Activated T-helper 17 cell treated with anti-CD3 and anti-CD28 coated beads, Interleukin-2, amount 50 U/mL, for 72 hours (primary cell): ENCODE measurements at regions not wholly inside any gene's neighbourhood (a gene's known extent, or its start where the extent isn't known, plus 50 kb on each side); places are given as distances from the start of the nearest gene placed in this dataset.
"Not testable (repeated sequence)": the region's sequence is repeated elsewhere in the genome, so short reads cannot be mapped to it uniquely, and the experiment has no call there.

Experiments used
- ATAC-seq: fragments of 150-1000 bp; cut with Tn5 transposase; replicated peaks from 2 replicates; pipeline ENCODE4 v1.10.0; 2021; ENCODE audit warnings: mild to moderate bottlenecking, moderate library complexity
- H3K27ac Mint-ChIP-seq: one replicate; pipeline ENCODE4 v1.8.0; 2022; ENCODE audit warnings: mixed read lengths
- H3K27me3 Mint-ChIP-seq: one replicate; pipeline ENCODE4 v1.8.0; 2022; ENCODE audit warnings: mixed read lengths
- H3K36me3 Mint-ChIP-seq: one replicate; pipeline ENCODE4 v1.8.0; 2022; ENCODE audit warnings: low read depth, mild to moderate bottlenecking, mixed read lengths
- H3K4me1 Mint-ChIP-seq: one replicate; pipeline ENCODE4 v1.8.0; 2022; ENCODE audit warnings: mixed read lengths
- H3K4me3 Mint-ChIP-seq: one replicate; pipeline ENCODE4 v1.8.0; 2022; ENCODE audit warnings: mild to moderate bottlenecking, mixed read lengths
- H3K9me3 Mint-ChIP-seq: one replicate; pipeline ENCODE4 v1.8.0; 2022; ENCODE audit warnings: mixed read lengths

GRCh38 chr10:64118736-64119135 lies 597.5 kb downstream of the REEP3 start:
- H3K9me3 Mint-ChIP-seq, result no peaks in the 10 kb centered on the region
- H3K27me3 Mint-ChIP-seq, result peaks cover 2% of the 10 kb centered on the region
- H3K36me3 Mint-ChIP-seq, result no peaks in the 10 kb centered on the region
- no peak overlapping the region for H3K27ac Mint-ChIP-seq
- ATAC-seq, result no peak
- H3K4me1 Mint-ChIP-seq, result peaks cover 2% of the 10 kb centered on the region
- no peak overlapping the region for H3K4me3 Mint-ChIP-seq

- H3K9me3 Mint-ChIP-seq, H3K4me3 Mint-ChIP-seq, H3K4me1 Mint-ChIP-seq, ATAC-seq, H3K36me3 Mint-ChIP-seq, H3K27me3 Mint-ChIP-seq, H3K27ac Mint-ChIP-seq: not testable (repeated sequence)
These were observed 599.2 kb downstream of the REEP3 start for GRCh38 chr10:64120301-64120980.

GRCh38 chr10:64130152-64130551 lies 609.0 kb downstream of the REEP3 start:
- H3K4me1 Mint-ChIP-seq, result no peaks in the 10 kb centered on the region
- H3K27me3 Mint-ChIP-seq, result peaks cover 7% of the 10 kb centered on the region
- H3K4me3 Mint-ChIP-seq, result no peak overlapping the region
- no peaks in the 10 kb centered on the region for H3K9me3 Mint-ChIP-seq
- no peak overlapping the region for H3K27ac Mint-ChIP-seq
- no peaks in the 10 kb centered on the region for H3K36me3 Mint-ChIP-seq
- ATAC-seq, result no peak

- no peak overlapping the region for H3K4me3 Mint-ChIP-seq
- H3K4me1 Mint-ChIP-seq, result no peaks in the 10 kb centered on the region
- H3K36me3 Mint-ChIP-seq, result no peaks in the 10 kb centered on the region
- H3K9me3 Mint-ChIP-seq, result no peaks in the 10 kb centered on the region
- no peak overlapping the region for H3K27ac Mint-ChIP-seq
- H3K27me3 Mint-ChIP-seq, result peaks cover 6% of the 10 kb centered on the region
- ATAC-seq, result no peak
These were observed 613.5 kb downstream of the REEP3 start for GRCh38 chr10:64134676-64135075.

GRCh38 chr10:64142395-64142794 lies 621.2 kb downstream of the REEP3 start:
- Mint-ChIP-seq H3K9me3 (no peaks in the 10 kb centered on the region), H3K4me1 (no peaks in the 10 kb centered on the region), H3K27me3 (peaks cover 5% of the 10 kb centered on the region), H3K4me3 (no peak overlapping the region), H3K27ac (no peak overlapping the region), H3K36me3 (no peaks in the 10 kb centered on the region)
- ATAC-seq, result no peak

GRCh38 chr10:64148607-64149006 lies 627.4 kb downstream of the REEP3 start:
- ATAC-seq, result no peak
- Mint-ChIP-seq H3K27ac (no peak overlapping the region), H3K36me3 (no peaks in the 10 kb centered on the region), H3K4me1 (no peaks in the 10 kb centered on the region), H3K9me3 (no peaks in the 10 kb centered on the region), H3K27me3 (peaks cover 5% of the 10 kb centered on the region), H3K4me3 (no peak overlapping the region)

GRCh38 chr10:64156166-64156565 lies 635.0 kb downstream of the REEP3 start:
- Mint-ChIP-seq H3K27me3 (peaks cover 3% of the 10 kb centered on the region), H3K27ac (no peak overlapping the region), H3K9me3 (no peaks in the 10 kb centered on the region), H3K4me1 (no peaks in the 10 kb centered on the region), H3K4me3 (no peak overlapping the region), H3K36me3 (no peaks in the 10 kb centered on the region)
- ATAC-seq, result no peak

- no peaks in the 10 kb centered on the region for H3K36me3 Mint-ChIP-seq
- H3K27ac Mint-ChIP-seq, result no peak overlapping the region
- H3K9me3 Mint-ChIP-seq, result no peaks in the 10 kb centered on the region
- H3K4me1 Mint-ChIP-seq, result no peaks in the 10 kb centered on the region
- ATAC-seq, result no peak
- H3K4me3 Mint-ChIP-seq, result no peak overlapping the region
- H3K27me3 Mint-ChIP-seq, result peaks cover 3% of the 10 kb centered on the region
These were observed 637.4 kb downstream of the REEP3 start for GRCh38 chr10:64158551-64158950.

GRCh38 chr10:64159910-64160872 lies 639.0 kb downstream of the REEP3 start:
- H3K4me3 Mint-ChIP-seq, result no peak overlapping the region
- no peaks in the 10 kb centered on the region for H3K36me3 Mint-ChIP-seq
- no peak for ATAC-seq
- no peaks in the 10 kb centered on the region for H3K4me1 Mint-ChIP-seq
- H3K27me3 Mint-ChIP-seq, result peaks cover 3% of the 10 kb centered on the region
- no peaks in the 10 kb centered on the region for H3K9me3 Mint-ChIP-seq
- H3K27ac Mint-ChIP-seq, result no peak overlapping the region

GRCh38 chr10:64170791-64171190 lies 649.6 kb downstream of the REEP3 start:
- H3K4me3 Mint-ChIP-seq, result no peak overlapping the region
- H3K27me3 Mint-ChIP-seq, result no peaks in the 10 kb centered on the region
- no peak overlapping the region for H3K27ac Mint-ChIP-seq
- no peaks in the 10 kb centered on the region for H3K4me1 Mint-ChIP-seq
- no peak for ATAC-seq
- H3K36me3 Mint-ChIP-seq, result no peaks in the 10 kb centered on the region
- peaks cover 4% of the 10 kb centered on the region for H3K9me3 Mint-ChIP-seq

- H3K4me3 Mint-ChIP-seq, result no peak overlapping the region
- H3K9me3 Mint-ChIP-seq, result no peaks in the 10 kb centered on the region
- no peak for ATAC-seq
- H3K36me3 Mint-ChIP-seq, result no peaks in the 10 kb centered on the region
- no peaks in the 10 kb centered on the region for H3K4me1 Mint-ChIP-seq
- no peak overlapping the region for H3K27ac Mint-ChIP-seq
- H3K27me3 Mint-ChIP-seq, result no peaks in the 10 kb centered on the region
These were observed 652.6 kb downstream of the REEP3 start for GRCh38 chr10:64173826-64174225.

- no peaks in the 10 kb centered on the region for H3K36me3 Mint-ChIP-seq
- no peaks in the 10 kb centered on the region for H3K27me3 Mint-ChIP-seq
- no peaks in the 10 kb centered on the region for H3K4me1 Mint-ChIP-seq
- H3K27ac Mint-ChIP-seq, result no peak overlapping the region
- no peaks in the 10 kb centered on the region for H3K9me3 Mint-ChIP-seq
- no peak overlapping the region for H3K4me3 Mint-ChIP-seq
- ATAC-seq, result no peak
These were observed 653.6 kb downstream of the REEP3 start for GRCh38 chr10:64174666-64175255.

GRCh38 chr10:64175271-64175962 lies 654.2 kb downstream of the REEP3 start:
- no peaks in the 10 kb centered on the region for H3K27me3 Mint-ChIP-seq
- no peak overlapping the region for H3K4me3 Mint-ChIP-seq
- H3K9me3 Mint-ChIP-seq, result no peaks in the 10 kb centered on the region
- no peaks in the 10 kb centered on the region for H3K4me1 Mint-ChIP-seq
- no peak overlapping the region for H3K27ac Mint-ChIP-seq
- ATAC-seq, result no peak
- H3K36me3 Mint-ChIP-seq, result no peaks in the 10 kb centered on the region

GRCh38 chr10:64182671-64183070 lies 661.5 kb downstream of the REEP3 start:
- no peak overlapping the region for H3K27ac Mint-ChIP-seq
- ATAC-seq, result no peak
- H3K36me3 Mint-ChIP-seq, result no peaks in the 10 kb centered on the region
- no peaks in the 10 kb centered on the region for H3K4me1 Mint-ChIP-seq
- no peaks in the 10 kb centered on the region for H3K9me3 Mint-ChIP-seq
- H3K27me3 Mint-ChIP-seq, result no peaks in the 10 kb centered on the region
- H3K4me3 Mint-ChIP-seq, result no peak overlapping the region
